ENCODE measurements at regions not wholly inside any gene's neighbourhood (a gene's known extent, or its start where the extent isn't known, plus 50 kb on each side); places are given as distances from the start of the nearest gene placed in this dataset.

DNA sequence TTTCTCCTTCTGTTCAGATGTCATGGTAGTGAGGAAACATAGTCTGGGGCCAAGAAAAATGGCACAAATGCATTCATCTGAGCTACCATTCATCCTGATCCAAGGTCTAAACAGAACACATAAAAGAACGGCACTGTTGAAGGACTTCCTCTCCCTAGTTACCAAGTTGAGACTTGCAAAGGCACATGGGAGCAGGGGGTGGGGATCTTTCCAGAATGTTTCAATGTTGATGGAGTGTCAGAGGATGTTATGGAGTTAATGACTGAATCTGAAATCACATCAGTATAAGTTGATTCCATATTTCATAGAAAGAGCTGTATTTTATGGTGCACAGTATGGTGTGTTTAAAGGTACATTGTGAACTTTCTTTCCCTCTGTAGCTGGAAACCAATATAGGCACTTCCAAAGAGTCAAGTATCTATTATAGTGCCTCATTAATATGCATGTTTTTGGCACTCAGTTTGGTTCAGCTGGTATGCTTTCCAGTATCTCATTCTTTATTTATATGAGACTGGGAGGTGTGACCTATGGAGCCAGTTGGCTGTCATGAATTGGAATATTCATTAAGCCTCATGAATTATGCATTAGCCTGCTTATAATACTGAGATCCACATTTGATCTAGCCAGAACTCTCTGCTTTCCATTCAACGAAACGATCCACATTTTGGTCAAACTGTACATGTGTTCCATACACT lies 603.0 kb downstream of the NR2F1-AS1 start:
- TF ChIP-seq, protein P1, sequence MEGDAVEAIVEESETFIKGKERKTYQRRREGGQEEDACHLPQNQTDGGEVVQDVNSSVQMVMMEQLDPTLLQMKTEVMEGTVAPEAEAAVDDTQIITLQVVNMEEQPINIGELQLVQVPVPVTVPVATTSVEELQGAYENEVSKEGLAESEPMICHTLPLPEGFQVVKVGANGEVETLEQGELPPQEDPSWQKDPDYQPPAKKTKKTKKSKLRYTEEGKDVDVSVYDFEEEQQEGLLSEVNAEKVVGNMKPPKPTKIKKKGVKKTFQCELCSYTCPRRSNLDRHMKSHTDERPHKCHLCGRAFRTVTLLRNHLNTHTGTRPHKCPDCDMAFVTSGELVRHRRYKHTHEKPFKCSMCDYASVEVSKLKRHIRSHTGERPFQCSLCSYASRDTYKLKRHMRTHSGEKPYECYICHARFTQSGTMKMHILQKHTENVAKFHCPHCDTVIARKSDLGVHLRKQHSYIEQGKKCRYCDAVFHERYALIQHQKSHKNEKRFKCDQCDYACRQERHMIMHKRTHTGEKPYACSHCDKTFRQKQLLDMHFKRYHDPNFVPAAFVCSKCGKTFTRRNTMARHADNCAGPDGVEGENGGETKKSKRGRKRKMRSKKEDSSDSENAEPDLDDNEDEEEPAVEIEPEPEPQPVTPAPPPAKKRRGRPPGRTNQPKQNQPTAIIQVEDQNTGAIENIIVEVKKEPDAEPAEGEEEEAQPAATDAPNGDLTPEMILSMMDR (IDR thresholded peaks at IDR 0.05), result no peak
- H3K27me3 ChIP-seq (ENCODE audit: insufficient read depth in 3 of 3, low read length in 2 of 3), result no peaks in the 10 kb centered on the region
- no peak for ATAC-seq

DNA sequence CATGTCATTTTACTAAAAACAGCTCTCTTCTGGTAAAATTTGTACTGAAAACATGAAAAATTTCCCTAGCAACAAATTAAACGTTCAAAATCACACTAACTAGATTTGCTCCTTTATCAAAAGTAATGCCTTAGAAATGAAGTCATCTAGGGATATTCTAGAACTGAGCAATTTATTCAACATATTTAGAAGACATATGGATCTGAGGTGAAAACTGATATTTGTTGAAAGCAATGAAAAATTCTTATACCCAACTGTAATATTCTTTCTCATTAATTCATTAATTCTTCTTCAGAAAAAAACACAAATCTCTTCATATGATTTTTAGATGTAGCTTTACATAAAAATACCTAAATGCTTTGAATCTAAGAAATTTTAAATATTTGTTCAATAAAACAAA lies 604.9 kb downstream of the NR2F1-AS1 start:
- no peak overlapping the region for H3K4me3 ChIP-seq
- intact Hi-C loops (cut with DNase I), result no loop called here
- 72 to 93% (median 84%) methylated on average over 1 of the region's 1 CpG for WGBS, 3 donors

More for the DNA sequence above, 603.0 kb downstream of the NR2F1-AS1 start:
- no peak overlapping the region for H3K27ac ChIP-seq
- intact Hi-C loops (cut with DNase I), result no loop called here
- 67 to 72% (median 69%) methylated on average over 3 of the region's 3 CpGs for WGBS, 3 donors
- H3K36me3 ChIP-seq (ENCODE audit: insufficient read depth in 1 of 2, low read depth in 1 of 2), result no peaks in the 10 kb centered on the region
- no peak for DNase-seq
- no peak overlapping the region for H3K4me3 ChIP-seq
- H3K4me1 ChIP-seq, result no peaks in the 10 kb centered on the region
- no peaks in the 10 kb centered on the region for H3K9me3 ChIP-seq

DNA sequence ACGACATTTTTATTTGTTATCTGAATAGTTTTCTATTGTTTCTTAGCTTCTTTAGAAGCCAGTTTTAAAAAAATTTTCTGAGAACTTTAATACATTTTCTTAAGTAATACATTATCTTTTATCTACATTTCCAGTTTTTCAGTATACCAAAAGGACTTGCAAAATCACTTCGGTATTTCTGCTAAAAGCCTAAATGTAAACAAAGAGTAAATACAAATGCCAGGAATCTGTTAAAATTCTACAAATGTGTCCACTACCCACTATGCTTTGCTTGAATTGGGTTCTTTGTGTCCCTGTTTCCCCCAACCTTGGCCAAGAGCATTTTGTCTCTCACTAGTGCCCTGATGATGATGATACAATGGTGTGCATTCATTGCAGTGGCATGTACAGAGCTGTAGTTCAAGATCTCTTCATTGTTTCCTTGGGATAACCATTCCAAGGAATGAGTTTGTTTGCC lies 611.2 kb downstream of the NR2F1-AS1 start:
- 86 to 90% (median 90%) methylated on average over 2 of the region's 2 CpGs for WGBS, 3 donors
- DNase-seq (no peak), ATAC-seq (no peak)
- H3K4me3 ChIP-seq, result no peak overlapping the region
- H3K4me1 ChIP-seq, result no peaks in the 10 kb centered on the region
- no peaks in the 10 kb centered on the region for H3K9me3 ChIP-seq
- TF ChIP-seq, protein P1 (IDR thresholded peaks at IDR 0.05), result no peak
- H3K36me3 ChIP-seq (ENCODE audit: insufficient read depth in 1 of 2, low read depth in 1 of 2), result no peaks in the 10 kb centered on the region
- intact Hi-C loops (cut with DNase I), result no loop called here
- H3K27ac ChIP-seq, result no peak overlapping the region
- H3K27me3 ChIP-seq (ENCODE audit: insufficient read depth in 3 of 3, low read length in 2 of 3), result no peaks in the 10 kb centered on the region

More for the DNA sequence above, 604.9 kb downstream of the NR2F1-AS1 start:
- Histone ChIP-seq H3K9me3 (no peaks in the 10 kb centered on the region), H3K4me1 (no peaks in the 10 kb centered on the region), H3K27ac (no peak overlapping the region), H3K36me3 (ENCODE audit: insufficient read depth in 1 of 2, low read depth in 1 of 2) (no peaks in the 10 kb centered on the region), H3K27me3 (ENCODE audit: insufficient read depth in 3 of 3, low read length in 2 of 3) (no peaks in the 10 kb centered on the region)
- ATAC-seq, result no peak
- no peak for DNase-seq
- TF ChIP-seq, protein P1 (IDR thresholded peaks at IDR 0.05), result no peak

DNA sequence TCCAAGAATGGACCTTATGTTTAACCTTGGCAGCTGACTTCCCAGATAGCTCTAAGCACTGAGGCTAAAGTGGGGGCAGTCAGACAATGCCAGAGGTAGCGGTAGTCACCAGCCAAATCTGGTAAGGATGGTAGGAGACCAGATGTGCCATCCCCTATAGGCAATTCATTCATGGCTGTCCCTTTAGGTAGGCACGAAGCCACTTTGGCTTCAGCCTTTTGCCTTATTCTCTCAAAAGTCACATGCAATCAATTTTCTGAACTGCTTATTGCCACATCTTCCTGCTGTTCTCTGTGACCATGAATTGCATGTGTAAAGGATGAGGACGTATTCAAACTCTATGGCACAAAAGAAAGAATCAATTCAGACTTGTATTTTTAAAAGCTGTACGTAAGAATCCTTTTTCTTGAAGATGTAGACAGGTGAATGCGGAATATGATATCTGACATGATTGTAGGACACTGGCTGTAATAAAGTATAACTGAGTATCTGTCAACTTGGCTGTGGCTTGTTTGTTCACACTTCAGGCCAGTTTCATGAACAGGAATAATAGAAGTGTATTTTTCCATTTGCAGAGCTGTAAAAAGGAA lies 611.7 kb downstream of the NR2F1-AS1 start:
- 78 to 93% (median 86%) methylated on average over 5 of the region's 5 CpGs for WGBS, 3 donors
- ATAC-seq, result no peak

More for the DNA sequence above, 611.7 kb downstream of the NR2F1-AS1 start:
- intact Hi-C loops (cut with DNase I), result no loop called here
- no peak overlapping the region for H3K4me3 ChIP-seq
- no peak for DNase-seq
- TF ChIP-seq, protein P1 (IDR thresholded peaks at IDR 0.05), result no peak
- H3K4me1 ChIP-seq, result no peaks in the 10 kb centered on the region
- H3K9me3 ChIP-seq, result no peaks in the 10 kb centered on the region
- H3K27ac ChIP-seq, result no peak overlapping the region
- H3K36me3 ChIP-seq (ENCODE audit: insufficient read depth in 1 of 2, low read depth in 1 of 2), result no peaks in the 10 kb centered on the region
- H3K27me3 ChIP-seq (ENCODE audit: insufficient read depth in 3 of 3, low read length in 2 of 3), result no peaks in the 10 kb centered on the region
